AG10803 (cell line): ENCODE measurements at regions not wholly inside any gene's neighbourhood (a gene's known extent, or its start where the extent isn't known, plus 50 kb on each side); places are given as distances from the start of the nearest gene placed in this dataset.

Experiments used
- DNase-seq: peaks from one replicate; pipeline ENCODE4 v3.0.0; 2010; ENCODE audit warnings: low read depth
- H3K4me3 ChIP-seq: 2 replicates; pipeline ENCODE4 v1.5.1; 2011; ENCODE audit warnings: mild to moderate bottlenecking, low read length, control low read depth
- CTCF ChIP-seq: conservative IDR thresholded peaks from 2 replicates; pipeline ENCODE4 v1.5.1; 2011; ENCODE audit warnings: mild to moderate bottlenecking, low read length, control low read depth, inconsistent platforms

GRCh38 chr3:159455741-159456181 is 532.9 kb upstream of the IL12A start:
- H3K4me3 ChIP-seq, result no peak overlapping the region
- peak; percentile 11 for DNase-seq
- TF ChIP-seq CTCF, result no peak

GRCh38 chr3:159458010-159458409 is 530.6 kb upstream of the IL12A start:
- peak; percentile 96 for DNase-seq
- H3K4me3 ChIP-seq, result peak overlapping the region; percentile 8; the same call in 1 of the 2 replicates
- TF ChIP-seq CTCF, result 0 out of 2 replicates have a peak, but pooled peaks have one; percentile 6

- no peak for DNase-seq
- no peak overlapping the region for H3K4me3 ChIP-seq
- TF ChIP-seq CTCF, result no peak
These were observed 529.7 kb upstream of the IL12A start for GRCh38 chr3:159458982-159459381.

GRCh38 chr3:159472611-159473010 is 516.0 kb upstream of the IL12A start:
- TF ChIP-seq CTCF, result no peak
- DNase-seq, result no peak
- no peak overlapping the region for H3K4me3 ChIP-seq

GRCh38 chr3:159473206-159473605 is 515.4 kb upstream of the IL12A start:
- H3K4me3 ChIP-seq, result no peak overlapping the region
- no peak for TF ChIP-seq CTCF
- no peak for DNase-seq

- no peak overlapping the region for H3K4me3 ChIP-seq
- TF ChIP-seq CTCF, result no peak
- no peak for DNase-seq
These were observed 508.6 kb upstream of the IL12A start for GRCh38 chr3:159480046-159480445.

GRCh38 chr3:159482241-159482993 is 506.2 kb upstream of the IL12A start:
- no peak for DNase-seq
- H3K4me3 ChIP-seq, result no peak overlapping the region
- no peak for TF ChIP-seq CTCF
